Suprapubic skin (tissue), 3 donors: ENCODE measurements at regions not wholly inside any gene's neighbourhood (a gene's known extent, or its start where the extent isn't known, plus 50 kb on each side); places are given as distances from the start of the nearest gene placed in this dataset.

Experiments used
- CTCF ChIP-seq, 2 donors: fragments of 200-600 bp in 1 of 2; fragments of 450-650 bp in 1 of 2; sonication (generic) in 1 of 2; IDR thresholded peaks; one replicate each; pipeline ENCODE4 v1.5.1; 2016 to 2019; ENCODE audit warnings: antibody characterized with exemption in 2 of 2, mild to moderate bottlenecking in 1 of 2, moderate library complexity in 1 of 2
- POLR2A ChIP-seq, 2 donors: fragments of 450-650 bp; IDR thresholded peaks; one replicate each; pipeline ENCODE4 v1.6.1; 2017; ENCODE audit warnings: antibody characterized with exemption in 2 of 2, mild to moderate bottlenecking in 2 of 2, moderate library complexity in 2 of 2

DNA sequence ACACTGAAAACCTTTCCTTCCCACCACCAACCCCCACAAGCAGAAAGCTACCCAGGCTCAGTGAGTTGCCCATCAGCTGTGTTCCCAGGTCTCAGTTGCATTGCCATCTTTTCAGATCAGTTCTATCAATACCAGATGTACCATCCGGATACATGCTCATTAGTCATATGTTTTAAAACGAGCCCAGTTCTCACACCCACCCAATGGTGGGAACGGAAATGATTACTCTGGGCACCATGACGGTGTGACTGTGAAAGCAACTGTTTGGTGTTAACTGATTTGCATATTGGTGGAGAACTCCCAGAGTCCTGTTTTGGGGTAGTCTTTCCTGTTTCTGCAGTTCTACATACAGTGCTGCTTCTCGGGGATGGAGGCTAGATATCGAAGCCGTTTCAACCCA is 212.3 kb downstream of the TRIM36 start:
- TF ChIP-seq CTCF (IDR thresholded peaks at IDR 0.05): no peak
- TF ChIP-seq POLR2A (IDR thresholded peaks at IDR 0.05): no peak
